ENCODE measurements at regions not wholly inside any gene's neighbourhood (a gene's known extent, or its start where the extent isn't known, plus 50 kb on each side); places are given as distances from the start of the nearest gene placed in this dataset.

- CTCF ChIA-PET, result no interaction called here
- TF ChIP-seq EZH2 (IDR thresholded peaks at IDR 0.05; ENCODE audit: borderline replicate concordance, low read depth, low read length, poor library complexity, severe bottlenecking), result no peak
- no peak for TF ChIP-seq CTCF (conservative IDR thresholded peaks at IDR 0.05; ENCODE audit: low read depth, low read length)
- H3K36me3 ChIP-seq (ENCODE audit: insufficient read depth, low read length, poor library complexity, severe bottlenecking), result no peaks in the 10 kb centered on the region
- POLR2A ChIA-PET (ENCODE audit: low non-redundant PET), result no interaction called here
- H3K27me3 ChIP-seq (replicated peaks; ENCODE audit: insufficient read depth, low read depth, low read length, poor library complexity), result no peaks in the 10 kb centered on the region
- intact Hi-C loops (cut with micrococcal nuclease; ENCODE audit: unreplicated experiment), result no loop called here
- no peaks in the 10 kb centered on the region for H3K4me1 ChIP-seq (ENCODE audit: insufficient read depth, low read length, poor library complexity, severe bottlenecking)
- DNase-seq (ENCODE audit: low spot score), result no peak
- H3K4me3 ChIP-seq (ENCODE audit: low read depth, low read length, poor library complexity, severe bottlenecking), result no peak overlapping the region
- H3K27ac ChIP-seq (ENCODE audit: low read depth, low read length, poor library complexity, severe bottlenecking), result no peak overlapping the region
- H3K9me3 ChIP-seq (ENCODE audit: low read depth, low read length, poor library complexity, severe bottlenecking), result no peaks in the 10 kb centered on the region
- BruUV-seq (replicated peaks), result no TSS peak
Measured at GRCh38 chr16:9372934-9373890, 281.8 kb downstream of the HAPSTR1 start.

- CTCF ChIA-PET, result no interaction called here
- H3K27ac ChIP-seq (ENCODE audit: low read depth, low read length, poor library complexity, severe bottlenecking), result no peak overlapping the region
Measured at GRCh38 chr16:9374061-9374460, 282.6 kb downstream of the HAPSTR1 start.

GRCh38 chr16:9378876-9379275 lies 287.4 kb downstream of the HAPSTR1 start:
- BruUV-seq (replicated peaks), result no TSS peak
- POLR2A ChIA-PET (ENCODE audit: low non-redundant PET), result no interaction called here
- CTCF ChIA-PET, result no interaction called here

More at GRCh38 chr16:9374061-9374460, 282.6 kb downstream of the HAPSTR1 start:
- POLR2A ChIA-PET (ENCODE audit: low non-redundant PET), result no interaction called here
- DNase-seq (ENCODE audit: low spot score), result no peak
- Histone ChIP-seq H3K4me1 (ENCODE audit: insufficient read depth, low read length, poor library complexity, severe bottlenecking) (no peaks in the 10 kb centered on the region), H3K27me3 (replicated peaks; ENCODE audit: insufficient read depth, low read depth, low read length, poor library complexity) (no peaks in the 10 kb centered on the region), H3K9me3 (ENCODE audit: low read depth, low read length, poor library complexity, severe bottlenecking) (no peaks in the 10 kb centered on the region), H3K4me3 (ENCODE audit: low read depth, low read length, poor library complexity, severe bottlenecking) (no peak overlapping the region), H3K36me3 (ENCODE audit: insufficient read depth, low read length, poor library complexity, severe bottlenecking) (no peaks in the 10 kb centered on the region)
- intact Hi-C loops (cut with micrococcal nuclease; ENCODE audit: unreplicated experiment), result no loop called here
- no peak for TF ChIP-seq CTCF (conservative IDR thresholded peaks at IDR 0.05; ENCODE audit: low read depth, low read length)
- no peak for TF ChIP-seq EZH2 (IDR thresholded peaks at IDR 0.05; ENCODE audit: borderline replicate concordance, low read depth, low read length, poor library complexity, severe bottlenecking)
- no TSS peak for BruUV-seq (replicated peaks)

More at GRCh38 chr16:9378876-9379275, 287.4 kb downstream of the HAPSTR1 start:
- DNase-seq (ENCODE audit: low spot score), result no peak
- no peak overlapping the region for H3K4me3 ChIP-seq (ENCODE audit: low read depth, low read length, poor library complexity, severe bottlenecking)
- H3K9me3 ChIP-seq (ENCODE audit: low read depth, low read length, poor library complexity, severe bottlenecking), result no peaks in the 10 kb centered on the region
- H3K27me3 ChIP-seq (replicated peaks; ENCODE audit: insufficient read depth, low read depth, low read length, poor library complexity), result no peaks in the 10 kb centered on the region
- TF ChIP-seq CTCF (conservative IDR thresholded peaks at IDR 0.05; ENCODE audit: low read depth, low read length) (no peak), EZH2 (IDR thresholded peaks at IDR 0.05; ENCODE audit: borderline replicate concordance, low read depth, low read length, poor library complexity, severe bottlenecking) (no peak)
- no peaks in the 10 kb centered on the region for H3K36me3 ChIP-seq (ENCODE audit: insufficient read depth, low read length, poor library complexity, severe bottlenecking)
- H3K4me1 ChIP-seq (ENCODE audit: insufficient read depth, low read length, poor library complexity, severe bottlenecking), result no peaks in the 10 kb centered on the region
- H3K27ac ChIP-seq (ENCODE audit: low read depth, low read length, poor library complexity, severe bottlenecking), result no peak overlapping the region
- intact Hi-C loops (cut with micrococcal nuclease; ENCODE audit: unreplicated experiment), result no loop called here
